HAP-1 (cell line): ENCODE measurements at regions not wholly inside any gene's neighbourhood (a gene's known extent, or its start where the extent isn't known, plus 50 kb on each side); places are given as distances from the start of the nearest gene placed in this dataset.

ENCODE experiments used
- DNase-seq, 2 experiments: peaks; one replicate each; pipeline ENCODE4 v3.0.0-alpha.2; 2016 to 2020; ENCODE audit warnings: low spot score in 2 of 2
- H3K27me3 ChIP-seq: fragments of 250-450 bp; sonication (Bioruptor Pico); 2 replicates; pipeline ENCODE4 v1.5.1; 2020; ENCODE audit warnings: low read depth, mild to moderate bottlenecking, moderate library complexity
- H3K36me3 ChIP-seq: fragments of 250-450 bp; sonication (Bioruptor Pico); replicated peaks from 2 replicates; pipeline ENCODE4 v1.5.1; 2020; ENCODE audit warnings: mild to moderate bottlenecking
- H3K4me1 ChIP-seq: fragments of 250-450 bp; sonication (Bioruptor Pico); 2 replicates; pipeline ENCODE4 v1.5.1; 2020; ENCODE audit warnings: mild to moderate bottlenecking
- H3K4me3 ChIP-seq: fragments of 250-450 bp; sonication (Bioruptor Pico); 2 replicates; pipeline ENCODE4 v1.5.1; 2020; ENCODE audit warnings: mild to moderate bottlenecking, moderate library complexity
- H3K9me3 ChIP-seq: fragments of 250-450 bp; sonication (Bioruptor Pico); 2 replicates; pipeline ENCODE4 v1.5.1; 2020; ENCODE audit warnings: mild to moderate bottlenecking, moderate library complexity
- in situ Hi-C: fragments of 300-500 bp; cut with MboI; formaldehyde crosslinking; loops from 3 replicates; pipeline ENCODE4 v1.14.3; 2020; ENCODE audit warnings: low sequenced_read_pairs, inconsistent platforms, mixed read lengths

DNA sequence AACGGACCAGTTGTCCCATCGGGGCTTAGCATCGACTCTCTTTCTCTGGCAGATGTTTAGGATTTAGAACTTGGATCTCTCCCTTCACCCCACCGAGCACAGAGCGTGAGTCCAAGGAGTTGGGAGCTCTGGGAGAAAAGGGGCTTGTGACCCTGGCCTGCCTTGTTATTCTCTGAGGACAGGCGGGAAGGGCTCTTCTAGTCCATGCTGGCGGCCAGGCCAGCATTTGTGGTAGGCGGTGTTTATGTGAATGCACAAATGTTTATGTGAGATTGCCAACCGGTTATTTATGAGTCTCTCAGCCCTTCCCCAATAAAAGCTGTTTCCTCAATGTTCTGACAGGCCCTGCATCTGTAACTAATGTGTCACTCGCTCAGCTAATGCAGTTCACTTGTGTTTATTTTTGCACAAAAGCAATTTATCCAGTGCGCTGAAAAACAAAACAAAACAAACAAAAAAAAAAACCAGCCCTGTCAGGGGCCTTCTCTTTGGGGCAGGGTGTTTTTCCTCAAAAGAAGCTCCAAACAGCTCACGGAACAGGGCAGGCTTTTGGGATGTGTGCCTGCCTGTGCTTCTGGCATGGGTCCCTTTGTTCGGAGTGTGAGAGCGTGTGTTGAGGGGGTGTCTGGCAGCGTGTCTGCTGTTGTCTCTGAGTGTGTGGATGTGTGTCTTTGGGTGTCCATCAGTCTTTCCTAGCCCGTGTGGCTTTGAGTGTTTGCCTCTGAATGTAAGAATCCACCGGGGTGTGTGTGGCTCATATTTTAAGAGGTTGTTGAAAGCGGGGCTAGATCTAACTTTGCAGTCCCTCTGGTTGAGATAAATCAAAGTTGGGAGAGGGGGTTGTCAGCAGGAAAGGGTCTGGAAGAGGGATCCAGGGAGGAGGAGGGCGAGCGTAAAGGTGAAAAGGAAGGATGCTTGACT lies 52.8 kb upstream of the HAAO start:
- H3K36me3 ChIP-seq = no peaks in the 10 kb centered on the region
- no peak overlapping the region for H3K4me3 ChIP-seq
- H3K9me3 ChIP-seq = no peaks in the 10 kb centered on the region
- H3K27me3 ChIP-seq = no peaks in the 10 kb centered on the region
- in situ Hi-C loops = no loop called here
- no peaks in the 10 kb centered on the region for H3K4me1 ChIP-seq
- no peak for DNase-seq

DNA sequence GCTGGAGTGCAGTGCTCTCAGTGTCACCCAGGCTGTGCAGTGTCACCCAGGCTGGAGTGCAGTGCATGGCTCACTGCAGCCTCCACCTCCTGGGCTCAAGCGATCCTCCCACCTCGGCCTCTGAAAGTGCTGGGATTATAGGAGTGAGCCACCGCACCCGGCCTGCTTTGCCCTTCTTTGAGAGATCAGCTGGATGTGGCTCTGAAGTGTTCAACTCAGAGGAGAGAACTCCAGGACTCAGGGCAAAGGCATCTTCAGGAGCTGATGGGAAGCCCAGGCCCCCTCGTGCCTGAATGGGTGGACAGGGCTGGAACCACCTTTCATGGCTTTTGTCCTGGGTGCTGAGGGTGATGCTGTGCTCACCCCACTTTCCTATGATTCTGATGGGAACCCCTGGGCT lies 52.0 kb upstream of the HAAO start:
- DNase-seq = no peak
- in situ Hi-C loops = no loop called here
- Histone ChIP-seq H3K27me3 (no peaks in the 10 kb centered on the region), H3K4me1 (peaks cover 2% of the 10 kb centered on the region; the same call in 1 of the 2 replicates), H3K9me3 (no peaks in the 10 kb centered on the region), H3K36me3 (no peaks in the 10 kb centered on the region), H3K4me3 (no peak overlapping the region)

DNA sequence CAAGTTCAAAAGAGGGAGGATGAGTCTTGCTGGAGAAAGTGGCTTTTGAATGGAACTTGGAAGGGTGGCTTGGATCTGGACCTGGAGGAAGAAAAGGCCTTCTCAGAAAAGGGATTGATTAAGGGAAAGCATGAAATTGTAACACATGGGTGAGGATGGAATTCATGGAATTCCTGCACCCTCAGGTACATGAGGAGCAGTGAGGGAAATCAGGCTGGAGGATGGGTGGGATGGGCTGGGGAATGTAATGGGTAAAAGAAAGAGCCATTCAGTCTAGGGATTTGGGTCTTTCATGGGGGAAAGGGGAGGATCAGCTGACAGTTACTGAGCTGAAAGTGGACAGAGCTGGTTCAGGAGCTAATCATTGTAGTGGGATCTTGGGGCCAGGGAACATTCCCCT lies 51.2 kb upstream of the HAAO start:
- in situ Hi-C loops = no loop called here
- Histone ChIP-seq H3K4me3 (no peak overlapping the region), H3K9me3 (no peaks in the 10 kb centered on the region), H3K36me3 (no peaks in the 10 kb centered on the region), H3K4me1 (peaks cover 2% of the 10 kb centered on the region; the same call in 1 of the 2 replicates), H3K27me3 (no peaks in the 10 kb centered on the region)
- DNase-seq = no peak

DNA sequence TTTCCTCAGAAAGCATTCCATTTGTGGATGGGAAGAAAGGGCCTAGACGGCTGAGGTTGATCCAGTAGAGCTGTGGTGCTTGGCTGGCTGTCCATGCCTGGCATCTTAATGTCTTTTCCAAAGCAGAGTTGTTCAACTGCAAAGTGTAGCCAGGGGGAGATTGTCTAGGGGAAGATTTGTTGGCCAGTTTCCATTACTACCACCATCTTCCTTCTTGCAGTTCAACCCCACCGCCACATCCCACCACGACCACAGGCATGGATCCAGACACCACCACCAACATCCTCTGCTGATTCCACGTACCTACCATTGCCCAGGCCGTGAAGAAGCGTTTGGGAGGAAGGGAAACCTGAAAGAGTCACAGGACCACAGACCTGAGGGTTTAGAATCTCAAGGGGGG lies 50.7 kb upstream of the HAAO start:
- Histone ChIP-seq H3K27me3 (no peaks in the 10 kb centered on the region), H3K4me3 (no peak overlapping the region), H3K9me3 (no peaks in the 10 kb centered on the region), H3K36me3 (no peaks in the 10 kb centered on the region), H3K4me1 (peaks cover 2% of the 10 kb centered on the region; the same call in 1 of the 2 replicates)
- in situ Hi-C loops = no loop called here
- DNase-seq = no peak

DNA sequence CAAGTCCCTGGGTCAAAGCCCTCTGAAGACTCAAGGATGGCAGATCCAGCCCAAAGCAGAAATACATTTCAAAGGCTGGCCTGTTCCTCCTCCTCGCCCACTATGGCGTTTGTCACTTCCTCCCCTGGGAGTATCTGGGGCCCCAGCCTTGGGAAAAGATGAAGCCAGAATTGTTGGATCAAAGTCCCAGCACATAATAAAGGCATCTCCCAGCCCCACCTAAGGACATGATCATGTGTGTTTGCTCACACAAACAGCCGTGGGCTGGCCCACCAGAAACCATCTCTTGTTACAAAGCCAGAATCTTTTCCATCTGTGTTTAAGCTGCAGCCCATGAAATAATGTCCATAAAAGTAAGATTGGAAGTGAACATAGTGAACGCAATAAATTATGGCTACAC lies 50.1 kb upstream of the HAAO start:
- H3K4me1 ChIP-seq = peaks cover 2% of the 10 kb centered on the region; the same call in 1 of the 2 replicates
- H3K36me3 ChIP-seq = no peaks in the 10 kb centered on the region
- DNase-seq = no peak
- H3K27me3 ChIP-seq = no peaks in the 10 kb centered on the region
- in situ Hi-C loops = no loop called here
- no peak overlapping the region for H3K4me3 ChIP-seq
- H3K9me3 ChIP-seq = no peaks in the 10 kb centered on the region
